B cell (primary cell): ENCODE measurements at regions not wholly inside any gene's neighbourhood (a gene's known extent, or its start where the extent isn't known, plus 50 kb on each side); places are given as distances from the start of the nearest gene placed in this dataset.

Source experiments
- ATAC-seq: fragments of 200-7000 bp; cut with Tn5 transposase; one replicate; pipeline ENCODE4 v1.10.0; 2021; ENCODE audit warnings: low read depth, mild to moderate bottlenecking, moderate number of reproducible peaks, moderate library complexity
- CTCF ChIA-PET: fragments of 350-600 bp; sonication (Branson Sonifier 250); formaldehyde crosslinking; loops from one replicate; lab custom pipeline; 2021; ENCODE audit warnings: antibody characterized with exemption, inconsistent platforms; lab: Charles Lee
- POLR2A ChIA-PET: fragments of 350-600 bp; sonication (Branson Sonifier 250); formaldehyde crosslinking; loops from one replicate; lab custom pipeline; 2021; ENCODE audit warnings: antibody characterized with exemption; lab: Charles Lee
- DNase-seq: peaks from one replicate; pipeline ENCODE4 v3.0.0; 2013
- H2AFZ ChIP-seq: 2 replicates; pipeline ENCODE4 v1.6.1; 2012; ENCODE audit warnings: mild to moderate bottlenecking, low read depth, low read length; ENCODE audit not compliant: insufficient read depth, poor library complexity, severe bottlenecking
- H3K27ac ChIP-seq, 2 donors: 1 replicate in 1 of 2; 2 replicates in 1 of 2; pipeline ENCODE4 v1.5.1; 2012 to 2013; ENCODE audit warnings: low read length in 2 of 2, mild to moderate bottlenecking in 2 of 2, moderate library complexity in 1 of 2
- H3K27me3 ChIP-seq, 4 experiments: fragments of 200-600 bp in 1 of 4; sonication (generic) in 1 of 4; replicated peaks in 1 of 4; 1 replicate in 2 of 4; 2 replicates in 2 of 4; pipeline versions ENCODE4 v1.6.1 to v1.7.0; 2013 to 2016; ENCODE audit warnings: low read length in 3 of 4, mild to moderate bottlenecking in 2 of 4, mixed read lengths in 1 of 4, moderate library complexity in 1 of 4; ENCODE audit not compliant: insufficient read depth in 4 of 4, control insufficient read depth in 3 of 4; ENCODE audit errors: control extremely low read depth in 1 of 4
- H3K36me3 ChIP-seq, 2 experiments: replicated peaks in 1 of 2; 1 replicate in 1 of 2; 2 replicates in 1 of 2; pipeline versions ENCODE4 v1.6.1 to v1.7.1; 2013; ENCODE audit warnings: low read length in 1 of 2; ENCODE audit not compliant: insufficient read depth in 2 of 2, control insufficient read depth in 1 of 2; ENCODE audit errors: control extremely low read depth in 1 of 2, extremely low read depth in 1 of 2
- H3K4me1 ChIP-seq, 2 donors: fragments of 200-600 bp in 1 of 2; sonication (generic) in 1 of 2; 1 replicate in 1 of 2; 2 replicates in 1 of 2; pipeline versions ENCODE4 v1.5.1 to v1.6.1; 2013 to 2017; ENCODE audit warnings: low read length in 2 of 2; ENCODE audit not compliant: control insufficient read depth in 2 of 2, insufficient read depth in 2 of 2
- H3K4me2 ChIP-seq: replicated peaks from 2 replicates; pipeline ENCODE3; 2012; ENCODE audit warnings: mild to moderate bottlenecking, low read depth, low read length; ENCODE audit not compliant: poor library complexity, severe bottlenecking
- H3K4me3 ChIP-seq, 5 experiments: fragments of 200-600 bp in 1 of 5; sonication (generic) in 1 of 5; 1 replicate in 3 of 5; 2 replicates in 2 of 5; pipeline versions ENCODE4 v1.5.1 to v1.7.0; 2011 to 2016; ENCODE audit warnings: low read length in 4 of 5, mild to moderate bottlenecking in 4 of 5, low read depth in 2 of 5, control low read depth in 1 of 5, moderate library complexity in 1 of 5; ENCODE audit not compliant: insufficient read depth in 1 of 5; ENCODE audit errors: control extremely low read depth in 1 of 5, extremely low read depth in 1 of 5
- H3K79me2 ChIP-seq: fragments of 200-600 bp; sonication (generic); one replicate; pipeline ENCODE4 v1.6.0; 2016; ENCODE audit warnings: low read length; ENCODE audit not compliant: control insufficient read depth, insufficient read depth
- H3K9ac ChIP-seq: fragments of 200-600 bp; sonication (generic); 2 replicates; pipeline ENCODE4 v1.6.1; 2017; ENCODE audit warnings: mild to moderate bottlenecking, low read length, moderate library complexity
- H3K9me3 ChIP-seq, 3 donors: one replicate each; pipeline versions ENCODE4 v1.6.1 to v1.7.1; 2013; ENCODE audit warnings: low read length in 2 of 3; ENCODE audit not compliant: control insufficient read depth in 2 of 3, insufficient read depth in 1 of 3; ENCODE audit errors: control extremely low read depth in 1 of 3
- H4K20me1 ChIP-seq: 2 replicates; pipeline ENCODE4 v1.6.0; 2012; ENCODE audit warnings: mild to moderate bottlenecking, low read length; ENCODE audit not compliant: insufficient read depth, control insufficient read depth, poor library complexity, severe bottlenecking
- H3K27ac Mint-ChIP-seq: one replicate; pipeline ENCODE4 v1.8.0; 2021; ENCODE audit warnings: mixed read lengths
- H3K27me3 Mint-ChIP-seq: one replicate; pipeline ENCODE4 v1.8.0; 2021; ENCODE audit warnings: mixed read lengths
- H3K4me1 Mint-ChIP-seq: one replicate; pipeline ENCODE4 v1.8.0; 2021; ENCODE audit warnings: mixed read lengths
- H3K4me3 Mint-ChIP-seq: one replicate; pipeline ENCODE4 v1.8.0; 2021; ENCODE audit warnings: mixed read lengths
- H3K9me3 Mint-ChIP-seq: one replicate; pipeline ENCODE4 v1.8.0; 2022; ENCODE audit warnings: mixed read lengths; ENCODE audit not compliant: insufficient read depth
- CTCF ChIP-seq: fragments of 200-600 bp; IDR thresholded peaks from one replicate; pipeline ENCODE4 v1.8.0; 2022; ENCODE audit warnings: antibody characterized with exemption, mild to moderate bottlenecking
- EZH2 ChIP-seq: IDR thresholded peaks from 2 replicates; pipeline ENCODE4 v1.6.1; 2012; ENCODE audit warnings: borderline replicate concordance, low read depth, mild to moderate bottlenecking, moderate library complexity, low read length; ENCODE audit not compliant: insufficient read depth, poor library complexity, severe bottlenecking
- WGBS: methylation state at CpG from one replicate; pipeline ENCODE4 v1.1.5; 2013; ENCODE audit warnings: missing lambda C conversion rate; ENCODE audit not compliant: insufficient coverage; 5-methylcytosine and 5-hydroxymethylcytosine counted together
- intact Hi-C: fragments of 100-400 bp; cut with micrococcal nuclease; formaldehyde crosslinking; loops from one replicate; pipeline ENCODE4 v1.10.0; 2022

- ATAC-seq: no peak
- no peak overlapping the region for H3K4me2 ChIP-seq
- H3K4me3 Mint-ChIP-seq: no peak overlapping the region
- no peaks in the 10 kb centered on the region for H3K4me1 Mint-ChIP-seq
- no peak for TF ChIP-seq CTCF
- no peak overlapping the region for H3K9ac ChIP-seq
- ChIA-PET CTCF (interaction anchor here (0.7 kb wide), 1 partner anchor 63 kb away, joined by 3 read pairs; no protein-coding TSS in a partner anchor), POLR2A (no interaction called here)
- H3K27me3 ChIP-seq: no peaks in the 10 kb centered on the region
- no peak overlapping the region for H3K27ac Mint-ChIP-seq
- H3K79me2 ChIP-seq: no peaks in the 10 kb centered on the region
- H3K27ac ChIP-seq: no peak overlapping the region
- peaks cover 2% of the 10 kb centered on the region for H3K9me3 Mint-ChIP-seq
- H3K9me3 ChIP-seq: peaks cover 1 to 5% (median 2%) of the 10 kb centered on the region in 3 donors
- DNase-seq: no peak
- H4K20me1 ChIP-seq: no peaks in the 10 kb centered on the region
- intact Hi-C loops: no loop called here
- no peaks in the 10 kb centered on the region for H3K36me3 ChIP-seq
- peaks cover 15% of the 10 kb centered on the region for H3K27me3 Mint-ChIP-seq
- no peak overlapping the region for H3K4me3 ChIP-seq
- H2AFZ ChIP-seq: no peak overlapping the region
- H3K4me1 ChIP-seq: no peaks in the 10 kb centered on the region
- no CpG with 5 or more reads among the region's 2 CpGs for WGBS
These were observed 67.8 kb upstream of the MAPK4 start for GRCh38 chr18:50492097-50492496.

GRCh38 chr18:50494569-50494968, 65.3 kb upstream of the MAPK4 start:
- ATAC-seq: no peak
- H3K4me1 ChIP-seq: no peaks in the 10 kb centered on the region
- H2AFZ ChIP-seq: no peak overlapping the region
- peaks cover 1 to 5% (median 2%) of the 10 kb centered on the region in 3 donors for H3K9me3 ChIP-seq
- WGBS: no CpG with 5 or more reads among the region's 3 CpGs
- H4K20me1 ChIP-seq: no peaks in the 10 kb centered on the region
- DNase-seq: no peak
- H3K9ac ChIP-seq: no peak overlapping the region
- H3K27me3 ChIP-seq: no peaks in the 10 kb centered on the region
- H3K27ac ChIP-seq: no peak overlapping the region
- no peaks in the 10 kb centered on the region for H3K36me3 ChIP-seq
- ChIA-PET CTCF (no interaction called here), POLR2A (no interaction called here)
- no peak for TF ChIP-seq EZH2
- no peak for TF ChIP-seq CTCF
- no peak overlapping the region for H3K4me3 ChIP-seq
- H3K27ac Mint-ChIP-seq: no peak overlapping the region
- no peaks in the 10 kb centered on the region for H3K79me2 ChIP-seq
- intact Hi-C loops: no loop called here
- no peak overlapping the region for H3K4me2 ChIP-seq
- H3K4me1 Mint-ChIP-seq: no peaks in the 10 kb centered on the region
- H3K27me3 Mint-ChIP-seq: peaks cover 16% of the 10 kb centered on the region
- H3K4me3 Mint-ChIP-seq: no peak overlapping the region
- H3K9me3 Mint-ChIP-seq: peaks cover 5% of the 10 kb centered on the region
